ENCODE measurements at regions not wholly inside any gene's neighbourhood (a gene's known extent, or its start where the extent isn't known, plus 50 kb on each side); places are given as distances from the start of the nearest gene placed in this dataset.

- intact Hi-C loops (cut with micrococcal nuclease), result no loop called here
- no peak overlapping the region for H3K4me2 ChIP-seq (ENCODE audit: low read length)
- RAD21 ChIA-PET (ENCODE audit: low non-redundant PET in 1 of 2, low total read pairs in 2 of 2, uncharacterized antibody in 2 of 2, unreplicated experiment in 2 of 2), result no interaction called here
These were observed 83.6 kb upstream of the VAV3 start for GRCh38 chr1:108048301-108049177.

More at GRCh38 chr1:108048301-108049177, 83.6 kb upstream of the VAV3 start:
- Histone ChIP-seq H3K4me1 (ENCODE audit: control insufficient read depth in 1 of 2, insufficient read depth in 2 of 2, low read length in 2 of 2) (no peaks in the 10 kb centered on the region), H3K9ac (ENCODE audit: low read length) (no peak overlapping the region), H3K79me2 (ENCODE audit: insufficient read depth, low read length) (no peaks in the 10 kb centered on the region), H3K9me3 (ENCODE audit: control insufficient read depth in 1 of 2, insufficient read depth in 1 of 2, low read depth in 1 of 2, low read length in 2 of 2) (no peaks in the 10 kb centered on the region), H4K20me1 (ENCODE audit: insufficient read depth) (no peaks in the 10 kb centered on the region), H3K4me3 (replicated peaks in 1 of 2; ENCODE audit: low read depth in 1 of 2, low read length in 2 of 2) (no peak overlapping the region), H3K27ac (ENCODE audit: low read depth, low read length) (no peak overlapping the region), H3K36me3 (ENCODE audit: control insufficient read depth in 1 of 2, insufficient read depth in 2 of 2, low read length in 2 of 2) (no peaks in the 10 kb centered on the region), H3K9me2 (ENCODE audit: insufficient read depth) (no peaks in the 10 kb centered on the region), H2AFZ (ENCODE audit: low read depth, low read length, poor library complexity, severe bottlenecking) (no peak overlapping the region), H3K27me3 (ENCODE audit: insufficient read depth, low read length) (peaks cover 57% of the 10 kb centered on the region)
- no peak for ATAC-seq
- CTCF ChIA-PET, result interaction anchor here (0.6 kb wide), 1 partner anchor 42 kb away, joined by 3 read pairs; no protein-coding TSS in a partner anchor
- POLR2A ChIA-PET, result no interaction called here
- no peak for DNase-seq (ENCODE audit: low read depth, low spot score)
- no peak for TF ChIP-seq ZNF274 (IDR thresholded peaks at IDR 0.05; ENCODE audit: low read depth, low read length)
- no peak for TF ChIP-seq POLR2A (IDR thresholded peaks at IDR 0.05; ENCODE audit: borderline replicate concordance, extremely low read depth, insufficient read depth, insufficient read length)
- no peak for TF ChIP-seq EGR1 (IDR thresholded peaks at IDR 0.05; ENCODE audit: low read depth)
- TF ChIP-seq SIN3A (IDR thresholded peaks at IDR 0.05; ENCODE audit: low read depth), result no peak
- no peak for TF ChIP-seq EZH2phosphoT487 (IDR thresholded peaks at IDR 0.05; ENCODE audit: borderline replicate concordance)
- TF ChIP-seq TCF7L2 (IDR thresholded peaks at IDR 0.05; ENCODE audit: borderline replicate concordance, extremely low read depth, insufficient read depth, insufficient read length), result no peak
- no peak for TF ChIP-seq ZFX (IDR thresholded peaks at IDR 0.05)
- TF ChIP-seq CEBPB (IDR thresholded peaks at IDR 0.05; ENCODE audit: low read depth), result no peak
- no peak for TF ChIP-seq CBX3 (IDR thresholded peaks at IDR 0.05; ENCODE audit: low read depth)
- TF ChIP-seq POLR2AphosphoS5 (IDR thresholded peaks at IDR 0.05; ENCODE audit: low read depth, low read length), result no peak
- TF ChIP-seq EZH2 (IDR thresholded peaks at IDR 0.05), result no peak
- TF ChIP-seq CTCF (IDR thresholded peaks at IDR 0.05 in 2 of 3, conservative IDR thresholded peaks at IDR 0.05 in 1 of 3; ENCODE audit: borderline replicate concordance in 1 of 3, insufficient read depth in 1 of 3, low read depth in 2 of 3, low read length in 2 of 3), result no peak
- no peak for TF ChIP-seq RAD21 (IDR thresholded peaks at IDR 0.05; ENCODE audit: low read depth)
- TF ChIP-seq ATF3 (IDR thresholded peaks at IDR 0.05), result no peak
- TF ChIP-seq ZBTB33 (IDR thresholded peaks at IDR 0.05; ENCODE audit: extremely low read depth, insufficient replicate concordance, low read length), result no peak
- no TSS peak for BruUV-seq (replicated peaks)

Data from HCT116 (cell line).